Prostate gland (tissue), 2 donors: ENCODE measurements at regions not wholly inside any gene's neighbourhood (a gene's known extent, or its start where the extent isn't known, plus 50 kb on each side); places are given as distances from the start of the nearest gene placed in this dataset.
"Not testable (repeated sequence)": the region's sequence is repeated elsewhere in the genome, so short reads cannot be mapped to it uniquely, and the experiment has no call there.

Experiments used
- DNase-seq: peaks from one replicate; pipeline ENCODE4 v3.0.0-alpha.2; 2019; ENCODE audit warnings: low spot score
- H3K27ac ChIP-seq, 2 donors: fragments of 200-600 bp; sonication (generic); 2 replicates each; pipeline ENCODE4 v1.5.1; 2017 to 2019
- H3K27me3 ChIP-seq: fragments of 200-600 bp; sonication (generic); replicated peaks from 2 replicates; pipeline ENCODE4 v1.5.1; 2019; ENCODE audit not compliant: insufficient read depth
- H3K36me3 ChIP-seq, 2 donors: fragments of 200-600 bp; sonication (generic); 1 replicate in 1 of 2; 2 replicates in 1 of 2; pipeline versions ENCODE4 v1.5.1 to v1.8.1; 2017 to 2019
- H3K4me1 ChIP-seq: fragments of 200-600 bp; sonication (generic); replicated peaks from 2 replicates; pipeline ENCODE4 v1.5.1; 2019
- H3K4me3 ChIP-seq, 2 donors: fragments of 200-600 bp; sonication (generic); 2 replicates each; pipeline ENCODE4 v1.5.1; 2017 to 2019
- H3K9me3 ChIP-seq: fragments of 200-600 bp; sonication (generic); 2 replicates; pipeline ENCODE4 v1.5.1; 2017
- CTCF ChIP-seq, 4 experiments: fragments of 200-600 bp in 2 of 4; fragments of 450-650 bp in 2 of 4; sonication (generic) in 2 of 4; IDR thresholded peaks; 1 replicate in 3 of 4; 2 replicates in 1 of 4; pipeline ENCODE4 v1.5.1; 2016 to 2019; ENCODE audit warnings: antibody characterized with exemption in 4 of 4, mild to moderate bottlenecking in 2 of 4, moderate library complexity in 2 of 4
- POLR2A ChIP-seq: fragments of 450-650 bp; IDR thresholded peaks from one replicate; pipeline ENCODE4 v1.6.1; 2016; ENCODE audit warnings: antibody characterized with exemption, mild to moderate bottlenecking
- POLR2AphosphoS5 ChIP-seq: sonication (generic); formaldehyde crosslinking; IDR thresholded peaks from one replicate; pipeline ENCODE4 v1.6.1; 2017; ENCODE audit warnings: antibody characterized with exemption
- WGBS: methylation state at CpG from one replicate; pipeline ENCODE4 v1.1.5; 2018; 5-methylcytosine and 5-hydroxymethylcytosine counted together
- intact Hi-C: fragments of 100-400 bp; cut with DNase I; formaldehyde crosslinking; loops from one replicate; pipeline ENCODE4 v1.14.2; 2022

- TF ChIP-seq CTCF (IDR thresholded peaks at IDR 0.05) (no peak), POLR2A (no peak), POLR2AphosphoS5 (no peak)
- 82% methylated on average over 3 of the region's 3 CpGs for WGBS
- Histone ChIP-seq H3K27me3 (no peaks in the 10 kb centered on the region), H3K4me3 (no peak overlapping the region), H3K36me3 (no peaks in the 10 kb centered on the region), H3K27ac (no peak overlapping the region), H3K4me1 (no peaks in the 10 kb centered on the region), H3K9me3 (no peaks in the 10 kb centered on the region)
- intact Hi-C loops = no loop called here
- no peak for DNase-seq
Observed at GRCh38 chr2:145792745-145793144, 1272.8 kb upstream of the ZEB2 start.

GRCh38 chr2:145789636-145790035 lies 1269.7 kb upstream of the ZEB2 start:
- no peak for DNase-seq
- Histone ChIP-seq H3K27ac (no peak overlapping the region), H3K27me3 (no peaks in the 10 kb centered on the region), H3K4me1 (no peaks in the 10 kb centered on the region), H3K36me3 (no peaks in the 10 kb centered on the region), H3K4me3 (no peak overlapping the region), H3K9me3 (no peaks in the 10 kb centered on the region)
- WGBS = 93% methylated on average over 3 of the region's 3 CpGs
- intact Hi-C loops = no loop called here
- TF ChIP-seq POLR2A (no peak), POLR2AphosphoS5 (no peak), CTCF (IDR thresholded peaks at IDR 0.05) (no peak)

- H3K36me3 ChIP-seq, DNase-seq, H3K9me3 ChIP-seq, intact Hi-C loops, H3K27me3 ChIP-seq, H3K4me3 ChIP-seq, H3K27ac ChIP-seq, H3K4me1 ChIP-seq: not testable (repeated sequence)
- 88% methylated on average over 6 of the region's 6 CpGs for WGBS
Observed at GRCh38 chr2:145787597-145788361, 1267.9 kb upstream of the ZEB2 start.

- H3K27me3 ChIP-seq, H3K4me3 ChIP-seq, H3K4me1 ChIP-seq, intact Hi-C loops, H3K27ac ChIP-seq, DNase-seq, H3K9me3 ChIP-seq, H3K36me3 ChIP-seq: not testable (repeated sequence)
- 94% methylated on average over 5 of the region's 5 CpGs for WGBS
Observed at GRCh38 chr2:145782607-145783006, 1262.7 kb upstream of the ZEB2 start.

GRCh38 chr2:145777914-145778313 lies 1258.0 kb upstream of the ZEB2 start:
- TF ChIP-seq POLR2AphosphoS5 = no peak
- TF ChIP-seq POLR2A = no peak
- no peak for TF ChIP-seq CTCF (IDR thresholded peaks at IDR 0.05)
- intact Hi-C loops = no loop called here
- WGBS = 96% methylated on average over 3 of the region's 3 CpGs
- H3K27me3 ChIP-seq = no peaks in the 10 kb centered on the region
- no peaks in the 10 kb centered on the region for H3K4me1 ChIP-seq
- no peak overlapping the region for H3K4me3 ChIP-seq
- no peak for DNase-seq
- no peaks in the 10 kb centered on the region for H3K9me3 ChIP-seq
- H3K36me3 ChIP-seq = no peaks in the 10 kb centered on the region
- H3K27ac ChIP-seq = no peak overlapping the region

- WGBS = 98% methylated on average over 2 of the region's 2 CpGs
- intact Hi-C loops = no loop called here
- no peaks in the 10 kb centered on the region for H3K4me1 ChIP-seq
- DNase-seq = no peak
- no peaks in the 10 kb centered on the region for H3K36me3 ChIP-seq
- TF ChIP-seq POLR2AphosphoS5 (no peak), POLR2A (no peak), CTCF (IDR thresholded peaks at IDR 0.05) (no peak)
- H3K27ac ChIP-seq = no peak overlapping the region
- H3K4me3 ChIP-seq = no peak overlapping the region
- no peaks in the 10 kb centered on the region for H3K27me3 ChIP-seq
- no peaks in the 10 kb centered on the region for H3K9me3 ChIP-seq
Observed at GRCh38 chr2:145777297-145777696, 1257.4 kb upstream of the ZEB2 start.
